ENCODE measurements at regions not wholly inside any gene's neighbourhood (a gene's known extent, or its start where the extent isn't known, plus 50 kb on each side); places are given as distances from the start of the nearest gene placed in this dataset.

DNA sequence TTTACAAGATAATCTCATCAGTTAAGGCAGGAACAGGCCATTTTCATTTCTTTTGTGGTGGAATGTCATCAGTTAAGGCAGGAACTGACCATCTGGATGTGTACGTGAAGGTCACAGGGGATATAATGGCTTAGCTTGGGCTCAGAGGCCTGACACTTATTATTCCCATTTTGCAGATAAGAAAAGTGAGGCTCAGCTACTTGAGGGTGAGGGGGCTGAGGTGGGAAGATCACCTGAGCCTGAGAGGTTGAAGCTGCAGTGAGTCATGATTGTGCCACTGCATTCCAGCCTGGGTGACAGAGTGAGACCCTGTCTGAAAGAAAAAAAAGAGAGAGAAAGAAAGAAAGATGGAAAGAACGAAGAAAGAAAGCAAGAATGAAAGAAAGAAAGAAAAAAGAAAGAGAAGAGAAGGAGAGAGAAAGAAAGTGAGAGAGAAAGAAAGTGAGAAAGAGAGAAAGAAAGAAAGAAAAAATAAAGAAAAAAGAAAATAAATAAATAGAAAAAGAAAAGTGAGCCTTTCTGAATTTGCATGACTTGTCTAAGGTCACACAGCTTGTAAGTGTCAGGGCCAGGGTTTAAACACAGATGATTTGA lies 142.0 kb downstream of the TMEM30B start:
- DNase-seq: no peak
- no peaks in the 10 kb centered on the region for H3K27me3 ChIP-seq (ENCODE audit: control insufficient read depth, insufficient read depth, low read length)
- no peak overlapping the region for H3K27ac ChIP-seq (ENCODE audit: low read length)
- no peaks in the 10 kb centered on the region for H3K4me1 ChIP-seq (ENCODE audit: control insufficient read depth, insufficient read depth, low read length)
- H3K9me3 ChIP-seq (replicated peaks; ENCODE audit: control insufficient read depth, low read depth, low read length): peaks cover 5% of the 10 kb centered on the region
- 80% methylated on average over 1 of the region's 2 CpGs for WGBS (ENCODE audit: insufficient coverage)
- no peak overlapping the region for H3K4me3 ChIP-seq (ENCODE audit: low read length)
- H3K36me3 ChIP-seq (ENCODE audit: control insufficient read depth, insufficient read depth, low read length): no peaks in the 10 kb centered on the region

DNA sequence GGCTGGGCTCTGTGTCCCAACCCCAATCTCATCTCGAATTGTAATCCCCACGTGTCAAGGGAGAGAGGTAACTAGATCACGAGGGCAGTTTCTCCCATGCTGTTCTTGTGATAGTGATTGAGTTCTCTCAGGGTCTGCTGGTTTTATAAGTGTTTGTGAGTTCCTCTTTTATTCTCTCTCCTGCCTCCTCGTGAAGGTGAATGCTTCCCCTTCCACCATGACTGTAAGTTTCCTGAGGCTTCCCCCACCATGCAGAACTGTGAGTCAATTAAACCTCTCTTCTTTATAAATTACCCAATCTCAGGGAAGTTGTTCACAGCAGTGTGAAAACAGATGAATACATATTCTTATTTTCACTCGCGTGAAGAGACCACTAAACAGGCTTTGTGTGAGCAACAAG lies 148.2 kb downstream of the TMEM30B start:
- no peaks in the 10 kb centered on the region for H3K27me3 ChIP-seq (ENCODE audit: control insufficient read depth, insufficient read depth, low read length)
- no peak overlapping the region for H3K27ac ChIP-seq (ENCODE audit: low read length)
- no CpG with 5 or more reads among the region's 6 CpGs for WGBS (ENCODE audit: insufficient coverage)

DNA sequence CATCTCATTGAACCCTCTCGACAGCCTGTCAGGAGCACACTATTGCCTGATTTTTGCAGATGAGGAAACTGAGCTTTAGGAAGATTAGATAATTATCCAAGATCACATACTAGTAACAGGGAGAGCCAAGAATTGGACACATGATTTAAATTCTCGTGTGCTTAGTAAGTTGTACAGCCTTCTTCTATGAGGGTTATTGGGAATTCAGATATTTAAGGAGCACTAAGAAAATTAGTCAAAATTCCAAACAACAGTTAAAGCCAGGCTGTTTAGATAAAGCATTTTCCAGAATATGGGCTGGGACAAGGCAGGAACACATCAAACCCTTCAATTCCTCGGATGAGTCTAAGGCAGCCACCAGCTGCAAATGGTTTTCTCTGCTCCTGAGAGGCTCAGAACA lies 148.8 kb downstream of the TMEM30B start:
- no peak for DNase-seq
- Histone ChIP-seq H3K27ac (ENCODE audit: low read length) (no peak overlapping the region), H3K9me3 (replicated peaks; ENCODE audit: control insufficient read depth, low read depth, low read length) (no peaks in the 10 kb centered on the region), H3K4me1 (ENCODE audit: control insufficient read depth, insufficient read depth, low read length) (peaks cover 36% of the 10 kb centered on the region), H3K27me3 (ENCODE audit: control insufficient read depth, insufficient read depth, low read length) (no peaks in the 10 kb centered on the region), H3K36me3 (ENCODE audit: control insufficient read depth, insufficient read depth, low read length) (no peaks in the 10 kb centered on the region), H3K4me3 (ENCODE audit: low read length) (no peak overlapping the region)
- WGBS (ENCODE audit: insufficient coverage): no CpG with 5 or more reads among the region's 3 CpGs

More for the DNA sequence above, 148.2 kb downstream of the TMEM30B start:
- peaks cover 30% of the 10 kb centered on the region for H3K4me1 ChIP-seq (ENCODE audit: control insufficient read depth, insufficient read depth, low read length)
- no peak for DNase-seq
- no peak overlapping the region for H3K4me3 ChIP-seq (ENCODE audit: low read length)
- H3K9me3 ChIP-seq (replicated peaks; ENCODE audit: control insufficient read depth, low read depth, low read length): no peaks in the 10 kb centered on the region
- H3K36me3 ChIP-seq (ENCODE audit: control insufficient read depth, insufficient read depth, low read length): no peaks in the 10 kb centered on the region

- H3K36me3 ChIP-seq (ENCODE audit: control insufficient read depth, insufficient read depth, low read length): no peaks in the 10 kb centered on the region
- H3K4me3 ChIP-seq (ENCODE audit: low read length): no peak overlapping the region
- peak overlapping the region; percentile 53 for H3K27ac ChIP-seq (ENCODE audit: low read length)
- DNase-seq: peak; percentile 83
- WGBS (ENCODE audit: insufficient coverage): 75% methylated on average over 6 of the region's 10 CpGs
- H3K4me1 ChIP-seq (ENCODE audit: control insufficient read depth, insufficient read depth, low read length): peaks cover 52% of the 10 kb centered on the region
- H3K9me3 ChIP-seq (replicated peaks; ENCODE audit: control insufficient read depth, low read depth, low read length): no peaks in the 10 kb centered on the region
- no peaks in the 10 kb centered on the region for H3K27me3 ChIP-seq (ENCODE audit: control insufficient read depth, insufficient read depth, low read length)
Measured at GRCh38 chr14:61130512-61131260, 149.6 kb downstream of the SLC38A6 start.

- H3K9me3 ChIP-seq (replicated peaks; ENCODE audit: control insufficient read depth, low read depth, low read length): no peaks in the 10 kb centered on the region
- 90% methylated on average over 4 of the region's 4 CpGs for whole genome bisulfite sequencing (ENCODE audit: insufficient coverage)
- no peaks in the 10 kb centered on the region for H3K36me3 ChIP-seq (ENCODE audit: control insufficient read depth, insufficient read depth, low read length)
- peaks cover 66% of the 10 kb centered on the region for H3K4me1 ChIP-seq (ENCODE audit: control insufficient read depth, insufficient read depth, low read length)
- no peak for DNase-seq
- no peak overlapping the region for H3K27ac ChIP-seq (ENCODE audit: low read length)
- no peak overlapping the region for H3K4me3 ChIP-seq (ENCODE audit: low read length)
- no peaks in the 10 kb centered on the region for H3K27me3 ChIP-seq (ENCODE audit: control insufficient read depth, insufficient read depth, low read length)
Measured at GRCh38 chr14:61129168-61129745, 148.2 kb downstream of the SLC38A6 start.

GRCh38 chr14:61128382-61129167 lies 147.5 kb downstream of the SLC38A6 start:
- DNase-seq: no peak
- Histone ChIP-seq H3K9me3 (replicated peaks; ENCODE audit: control insufficient read depth, low read depth, low read length) (no peaks in the 10 kb centered on the region), H3K27ac (ENCODE audit: low read length) (no peak overlapping the region), H3K4me3 (ENCODE audit: low read length) (no peak overlapping the region), H3K27me3 (ENCODE audit: control insufficient read depth, insufficient read depth, low read length) (no peaks in the 10 kb centered on the region), H3K4me1 (ENCODE audit: control insufficient read depth, insufficient read depth, low read length) (peaks cover 68% of the 10 kb centered on the region), H3K36me3 (ENCODE audit: control insufficient read depth, insufficient read depth, low read length) (no peaks in the 10 kb centered on the region)
- 57% methylated on average over 3 of the region's 6 CpGs for WGBS (ENCODE audit: insufficient coverage)

DNA sequence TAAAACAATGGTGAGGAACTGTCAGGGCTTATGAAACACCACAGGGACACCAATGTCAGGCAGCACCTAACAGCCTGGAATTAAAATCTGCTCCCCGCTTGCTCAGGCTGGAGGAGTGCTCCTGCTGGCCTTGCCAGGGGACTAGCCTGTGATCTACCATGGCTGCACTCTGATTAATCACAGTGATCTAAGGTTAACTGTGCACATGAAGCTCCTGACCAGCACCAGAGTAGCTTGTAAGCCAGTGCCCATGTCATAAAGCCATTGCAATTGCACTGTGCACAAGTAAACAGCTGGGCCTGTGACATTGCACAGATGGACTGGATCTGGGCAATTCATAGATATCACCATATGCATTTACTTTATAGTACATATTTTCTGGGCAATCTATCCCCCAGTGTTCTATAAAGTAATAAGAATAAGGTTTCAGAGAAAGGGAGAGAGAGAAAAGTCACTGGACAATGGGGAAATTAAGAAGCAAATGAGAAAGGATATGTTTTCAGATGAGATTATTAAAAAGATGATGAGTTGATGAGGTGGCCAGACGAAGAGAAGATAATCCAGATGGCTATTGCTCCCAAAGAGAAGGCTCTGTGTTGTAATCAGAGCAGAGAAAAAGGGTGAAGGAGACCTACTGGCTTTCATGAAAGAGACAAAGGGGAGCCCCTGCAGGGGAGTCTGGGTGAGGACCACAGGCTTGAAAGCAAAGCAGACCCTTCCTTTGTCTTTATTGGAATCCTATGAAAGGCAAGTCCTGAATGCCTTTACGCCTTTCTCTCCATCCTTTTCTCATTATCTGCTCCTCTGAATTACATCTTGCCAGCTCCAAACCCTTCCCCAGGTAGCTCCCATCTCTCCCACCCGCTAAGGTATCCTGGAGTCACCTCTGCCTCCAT lies 145.8 kb downstream of the SLC38A6 start:
- Histone ChIP-seq H3K36me3 (ENCODE audit: control insufficient read depth, insufficient read depth, low read length) (no peaks in the 10 kb centered on the region), H3K9me3 (replicated peaks; ENCODE audit: control insufficient read depth, low read depth, low read length) (no peaks in the 10 kb centered on the region), H3K4me3 (ENCODE audit: low read length) (no peak overlapping the region), H3K4me1 (ENCODE audit: control insufficient read depth, insufficient read depth, low read length) (peaks cover 68% of the 10 kb centered on the region), H3K27ac (ENCODE audit: low read length) (peak overlapping the region; percentile 90), H3K27me3 (ENCODE audit: control insufficient read depth, insufficient read depth, low read length) (no peaks in the 10 kb centered on the region)
- no peak for DNase-seq
- 80% methylated on average over 4 of the region's 4 CpGs for WGBS (ENCODE audit: insufficient coverage)

- DNase-seq: peak; percentile 92
- peaks cover 63% of the 10 kb centered on the region for H3K4me1 ChIP-seq (ENCODE audit: control insufficient read depth, insufficient read depth, low read length)
- H3K9me3 ChIP-seq (replicated peaks; ENCODE audit: control insufficient read depth, low read depth, low read length): peaks cover under 1% of the 10 kb centered on the region
- no peaks in the 10 kb centered on the region for H3K36me3 ChIP-seq (ENCODE audit: control insufficient read depth, insufficient read depth, low read length)
- no peak overlapping the region for H3K4me3 ChIP-seq (ENCODE audit: low read length)
- peak overlapping the region; percentile 90 for H3K27ac ChIP-seq (ENCODE audit: low read length)
- 17% methylated on average over 6 of the region's 10 CpGs for WGBS (ENCODE audit: insufficient coverage)
- H3K27me3 ChIP-seq (ENCODE audit: control insufficient read depth, insufficient read depth, low read length): no peaks in the 10 kb centered on the region
Measured at GRCh38 chr14:61125867-61126572, 145.0 kb downstream of the SLC38A6 start.

Data from muscle of leg (tissue), 3 donors.